Ovary (tissue), 3 donors: ENCODE measurements at regions not wholly inside any gene's neighbourhood (a gene's known extent, or its start where the extent isn't known, plus 50 kb on each side); places are given as distances from the start of the nearest gene placed in this dataset.

Experiments
- EP300 ChIP-seq: sonication (generic); formaldehyde crosslinking; IDR thresholded peaks from one replicate; pipeline ENCODE4 v1.6.1; 2017; ENCODE audit warnings: antibody characterized with exemption
- POLR2A ChIP-seq: fragments of 450-650 bp; IDR thresholded peaks from one replicate; pipeline ENCODE4 v1.6.1; 2017; ENCODE audit warnings: antibody characterized with exemption, mild to moderate bottlenecking, moderate library complexity
- TF ChIP-seq, protein P1 (sequence below), 3 donors: fragments of 450-650 bp in 2 of 3; fragments of 200-600 bp in 1 of 3; IDR thresholded peaks; one replicate each; pipeline versions ENCODE4 v1.5.1 to v1.8.0; 2016 to 2022; ENCODE audit warnings: antibody characterized with exemption in 3 of 3, mild to moderate bottlenecking in 1 of 3
- donor health status: DM: no; HTN: no; CAD: no.

DNA sequence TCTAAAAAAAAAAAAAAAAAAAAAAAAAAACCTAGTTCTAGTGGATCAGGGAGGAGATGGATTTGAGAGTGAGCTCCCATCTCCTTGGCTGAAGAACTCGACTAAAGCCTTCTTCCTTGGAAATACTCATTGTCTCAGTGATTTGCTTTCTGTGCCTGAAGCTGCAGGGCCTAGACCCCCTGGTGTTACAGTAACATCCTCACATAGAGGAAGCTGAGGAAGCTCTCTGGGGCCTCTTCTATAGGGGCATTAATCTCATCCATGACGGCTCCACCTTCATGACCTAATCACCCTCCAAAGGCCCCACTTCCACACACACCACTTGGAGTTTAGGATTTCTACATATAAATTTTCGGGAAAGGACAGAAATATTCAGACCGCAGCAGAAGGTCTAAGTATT lies 95.9 kb upstream of the ETS2 start:
- TF ChIP-seq, protein P1, sequence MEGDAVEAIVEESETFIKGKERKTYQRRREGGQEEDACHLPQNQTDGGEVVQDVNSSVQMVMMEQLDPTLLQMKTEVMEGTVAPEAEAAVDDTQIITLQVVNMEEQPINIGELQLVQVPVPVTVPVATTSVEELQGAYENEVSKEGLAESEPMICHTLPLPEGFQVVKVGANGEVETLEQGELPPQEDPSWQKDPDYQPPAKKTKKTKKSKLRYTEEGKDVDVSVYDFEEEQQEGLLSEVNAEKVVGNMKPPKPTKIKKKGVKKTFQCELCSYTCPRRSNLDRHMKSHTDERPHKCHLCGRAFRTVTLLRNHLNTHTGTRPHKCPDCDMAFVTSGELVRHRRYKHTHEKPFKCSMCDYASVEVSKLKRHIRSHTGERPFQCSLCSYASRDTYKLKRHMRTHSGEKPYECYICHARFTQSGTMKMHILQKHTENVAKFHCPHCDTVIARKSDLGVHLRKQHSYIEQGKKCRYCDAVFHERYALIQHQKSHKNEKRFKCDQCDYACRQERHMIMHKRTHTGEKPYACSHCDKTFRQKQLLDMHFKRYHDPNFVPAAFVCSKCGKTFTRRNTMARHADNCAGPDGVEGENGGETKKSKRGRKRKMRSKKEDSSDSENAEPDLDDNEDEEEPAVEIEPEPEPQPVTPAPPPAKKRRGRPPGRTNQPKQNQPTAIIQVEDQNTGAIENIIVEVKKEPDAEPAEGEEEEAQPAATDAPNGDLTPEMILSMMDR (IDR thresholded peaks at IDR 0.05) = no peak
- no peak for TF ChIP-seq POLR2A
- no peak for TF ChIP-seq EP300
